Choroid plexus epithelial cell (primary cell): ENCODE measurements at regions not wholly inside any gene's neighbourhood (a gene's known extent, or its start where the extent isn't known, plus 50 kb on each side); places are given as distances from the start of the nearest gene placed in this dataset.

Experiments
- DNase-seq: peaks from one replicate; pipeline ENCODE4 v3.0.0-alpha.2; 2010; ENCODE audit warnings: low read depth
- H3K4me3 ChIP-seq: 2 replicates; pipeline ENCODE4 v1.5.1; 2011; ENCODE audit warnings: low read depth, mild to moderate bottlenecking, control low read depth, low read length, moderate library complexity
- CTCF ChIP-seq: conservative IDR thresholded peaks from 2 replicates; pipeline ENCODE4 v1.5.1; 2011; ENCODE audit warnings: low read depth, mild to moderate bottlenecking, control low read depth, inconsistent platforms, low read length, moderate library complexity

GRCh38 chr11:81219661-81220060 lies 1514.0 kb downstream of the FAM181B start:
- TF ChIP-seq CTCF: no peak

GRCh38 chr11:81218440-81218839 lies 1515.2 kb downstream of the FAM181B start:
- no peak for TF ChIP-seq CTCF
- H3K4me3 ChIP-seq: no peak overlapping the region
- no peak for DNase-seq

More at GRCh38 chr11:81219661-81220060, 1514.0 kb downstream of the FAM181B start:
- peak overlapping the region; percentile 49 for H3K4me3 ChIP-seq
- no peak for DNase-seq

GRCh38 chr11:81211050-81211449 lies 1522.6 kb downstream of the FAM181B start:
- H3K4me3 ChIP-seq: no peak overlapping the region
- DNase-seq: peak; percentile 73
- TF ChIP-seq CTCF: no peak

- TF ChIP-seq CTCF: no peak
- no peak overlapping the region for H3K4me3 ChIP-seq
- DNase-seq: no peak
These were observed 1526.1 kb downstream of the FAM181B start for GRCh38 chr11:81207421-81208054.

- TF ChIP-seq CTCF: no peak
- peak; percentile 77 for DNase-seq
- no peak overlapping the region for H3K4me3 ChIP-seq
These were observed 1529.8 kb downstream of the FAM181B start for GRCh38 chr11:81203876-81204275.

- H3K4me3 ChIP-seq: no peak overlapping the region
- DNase-seq: no peak
- TF ChIP-seq CTCF: no peak
These were observed 1536.3 kb downstream of the FAM181B start for GRCh38 chr11:81197396-81197795.

GRCh38 chr11:81192516-81192915 lies 1541.1 kb downstream of the FAM181B start:
- H3K4me3 ChIP-seq: no peak overlapping the region
- no peak for TF ChIP-seq CTCF
- no peak for DNase-seq
